GM18867 (cell line): ENCODE measurements at regions not wholly inside any gene's neighbourhood (a gene's known extent, or its start where the extent isn't known, plus 50 kb on each side); places are given as distances from the start of the nearest gene placed in this dataset.
"Not testable (repeated sequence)": the region's sequence is repeated elsewhere in the genome, so short reads cannot be mapped to it uniquely, and the experiment has no call there.

Source experiments
- ATAC-seq: cut with Tn5 transposase; IDR thresholded peaks from one replicate; pipeline ENCODE4 v1.9.1; 2021; ENCODE audit warnings: mild to moderate bottlenecking, moderate library complexity; ENCODE audit not compliant: unreplicated experiment

GRCh38 chr5:135143682-135144081 is 109.7 kb upstream of the PITX1 start:
- ATAC-seq, result not testable (repeated sequence)

DNA sequence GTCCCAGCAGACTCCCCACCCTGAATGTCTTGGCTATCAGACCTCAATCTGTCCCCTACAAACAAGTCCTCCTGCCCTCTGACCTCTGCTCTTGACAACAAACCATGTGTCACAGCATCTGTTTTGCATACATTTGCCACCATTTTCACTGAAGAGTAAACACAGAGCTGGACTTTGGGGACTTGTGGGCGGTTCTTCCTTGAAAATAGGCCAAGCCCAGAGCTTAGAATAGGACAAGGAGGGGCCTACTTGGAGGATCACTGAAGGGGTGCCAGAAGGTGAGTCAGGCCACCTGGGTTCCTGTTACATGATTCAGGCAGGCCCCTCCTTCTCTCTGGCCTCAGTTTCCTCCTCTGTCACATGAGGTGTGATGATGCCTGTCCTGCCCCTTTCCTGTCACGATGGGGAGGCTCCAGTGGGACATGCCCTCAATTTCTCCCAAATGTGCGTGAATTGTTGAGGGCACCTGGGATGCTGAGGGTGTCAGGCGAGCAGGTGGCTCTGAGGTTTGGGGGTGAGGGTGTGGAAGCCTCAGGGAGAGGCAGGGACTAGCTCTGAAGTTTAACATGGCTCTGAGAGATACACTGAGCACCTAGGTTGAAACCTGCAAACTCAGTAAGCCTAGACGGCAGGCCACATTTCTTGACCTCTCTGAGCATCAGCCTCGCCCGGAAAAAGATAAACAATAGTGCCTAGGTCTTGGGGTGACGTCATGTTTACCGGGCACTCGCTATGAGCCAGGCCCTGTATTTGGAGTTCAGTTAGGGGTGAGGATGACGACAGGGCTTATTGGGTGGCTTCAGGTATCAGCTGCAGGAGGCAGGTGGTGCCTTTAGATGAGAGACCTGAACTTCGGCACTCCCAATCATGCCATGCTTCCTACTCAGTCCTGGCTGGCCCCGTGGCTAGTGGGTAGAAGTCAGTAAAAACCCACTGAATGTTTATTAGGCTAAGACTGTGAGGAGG is 107.6 kb upstream of the PITX1 start:
- ATAC-seq, result no peak

GRCh38 chr5:135140446-135141204 is 106.6 kb upstream of the PITX1 start:
- no peak for ATAC-seq

DNA sequence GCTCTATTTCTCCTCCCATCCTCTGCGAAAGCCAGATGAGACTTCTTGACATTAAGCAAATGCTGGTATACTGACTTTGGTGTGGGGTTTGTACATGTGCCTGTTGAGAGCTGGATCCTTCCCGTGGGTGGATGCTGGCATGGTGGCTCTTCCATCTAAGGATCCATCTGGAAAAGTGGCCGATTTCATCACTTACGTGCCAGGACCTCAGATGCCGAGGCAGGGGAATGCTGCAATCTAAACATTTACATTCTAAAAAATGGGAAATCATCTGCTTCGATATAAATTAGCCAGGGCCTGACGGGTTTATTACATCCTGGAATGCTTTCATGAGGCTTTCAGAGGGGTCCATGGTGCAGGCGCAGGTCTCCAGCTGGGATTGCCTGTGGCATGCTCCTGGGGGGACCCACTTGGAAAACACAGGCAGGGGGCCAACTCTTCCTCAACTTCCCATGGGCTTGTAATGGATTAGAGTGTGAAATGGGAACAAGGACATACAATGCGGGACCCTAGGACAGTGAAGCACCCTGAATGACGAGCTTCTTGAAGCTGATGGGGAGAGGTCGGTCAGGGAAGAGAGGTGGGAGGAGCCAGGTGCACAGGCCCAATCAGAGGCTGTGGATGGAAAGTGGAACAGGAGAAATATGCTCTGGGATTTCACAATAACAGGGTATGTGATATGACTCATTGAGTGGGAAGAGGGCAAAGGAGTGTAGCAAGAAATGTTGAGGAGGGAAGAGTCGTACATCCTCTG is 105.5 kb upstream of the PITX1 start:
- ATAC-seq, result no peak

DNA sequence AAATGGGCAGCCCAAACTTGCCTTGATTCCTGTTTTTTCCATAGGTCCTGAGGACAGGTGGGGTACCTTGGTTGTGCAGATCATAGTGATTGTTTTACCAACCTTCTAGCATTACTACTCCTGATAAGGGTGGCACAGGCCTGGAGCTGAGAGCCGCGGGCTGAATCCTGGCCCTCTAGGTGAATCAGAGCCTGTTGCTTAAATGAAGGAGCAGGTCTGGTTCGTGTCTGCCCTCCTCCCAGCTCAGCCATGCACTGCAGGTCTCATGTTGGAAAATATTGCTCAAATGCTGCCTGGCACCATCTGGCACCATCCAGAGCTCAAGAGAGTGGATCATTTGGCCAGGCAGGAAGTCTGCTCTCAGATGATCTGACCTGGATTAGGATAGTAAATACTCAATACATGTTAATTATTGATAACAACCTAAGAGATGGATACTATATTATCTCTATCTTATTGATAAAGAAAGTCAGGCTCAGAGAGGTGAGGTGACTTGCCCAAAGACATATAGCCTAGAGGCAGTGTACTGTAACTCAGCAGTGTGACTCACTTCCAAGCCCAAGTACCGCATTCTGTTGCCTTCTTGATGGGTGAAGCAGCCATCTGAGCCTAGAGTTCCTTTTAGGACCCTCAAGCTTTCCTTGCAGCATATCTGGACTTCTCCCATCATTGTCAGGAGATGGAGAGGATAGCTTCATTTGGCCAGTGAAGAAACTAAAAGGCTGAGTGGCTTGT is 104.3 kb upstream of the PITX1 start:
- no peak for ATAC-seq

DNA sequence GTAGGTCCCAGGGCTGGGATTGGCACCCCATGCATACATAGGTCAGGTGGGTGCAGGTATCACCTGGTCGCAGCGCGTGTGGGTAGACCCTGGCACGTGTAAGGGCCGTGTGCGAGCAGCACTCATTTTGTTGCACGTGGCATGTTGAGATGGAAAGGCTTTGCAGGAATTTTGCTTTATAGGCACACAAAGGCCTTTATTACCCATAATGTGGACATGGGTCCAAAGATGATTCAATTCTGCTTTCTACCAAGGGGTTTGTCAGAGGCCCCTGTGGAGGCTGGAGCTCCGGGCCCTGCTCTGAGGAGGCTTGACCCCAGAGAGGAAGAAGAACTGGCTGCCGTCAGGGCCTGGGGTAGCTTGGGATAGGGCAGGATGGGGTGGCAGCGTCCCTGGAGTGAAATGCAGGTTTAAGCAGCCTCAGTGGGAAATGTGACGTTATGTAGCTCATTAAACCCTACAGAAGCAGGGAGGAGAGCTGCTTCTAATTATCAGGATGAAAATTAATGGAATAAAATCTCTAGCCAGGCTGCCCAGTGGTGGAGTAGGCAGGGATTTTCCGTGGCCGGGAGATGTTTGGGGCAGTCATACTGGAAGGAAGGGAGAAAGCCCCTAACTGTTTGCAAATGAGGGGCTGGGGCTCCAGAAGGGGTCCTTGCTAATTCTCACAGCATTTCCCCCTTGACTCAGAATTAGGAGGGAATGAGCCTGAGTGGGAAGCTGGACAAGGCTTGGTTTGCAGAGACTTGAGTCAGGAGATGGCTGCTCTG is 103.3 kb upstream of the PITX1 start:
- ATAC-seq, result no peak

- ATAC-seq, result no peak
Measured at GRCh38 chr5:135136546-135136945, 102.5 kb upstream of the PITX1 start.

DNA sequence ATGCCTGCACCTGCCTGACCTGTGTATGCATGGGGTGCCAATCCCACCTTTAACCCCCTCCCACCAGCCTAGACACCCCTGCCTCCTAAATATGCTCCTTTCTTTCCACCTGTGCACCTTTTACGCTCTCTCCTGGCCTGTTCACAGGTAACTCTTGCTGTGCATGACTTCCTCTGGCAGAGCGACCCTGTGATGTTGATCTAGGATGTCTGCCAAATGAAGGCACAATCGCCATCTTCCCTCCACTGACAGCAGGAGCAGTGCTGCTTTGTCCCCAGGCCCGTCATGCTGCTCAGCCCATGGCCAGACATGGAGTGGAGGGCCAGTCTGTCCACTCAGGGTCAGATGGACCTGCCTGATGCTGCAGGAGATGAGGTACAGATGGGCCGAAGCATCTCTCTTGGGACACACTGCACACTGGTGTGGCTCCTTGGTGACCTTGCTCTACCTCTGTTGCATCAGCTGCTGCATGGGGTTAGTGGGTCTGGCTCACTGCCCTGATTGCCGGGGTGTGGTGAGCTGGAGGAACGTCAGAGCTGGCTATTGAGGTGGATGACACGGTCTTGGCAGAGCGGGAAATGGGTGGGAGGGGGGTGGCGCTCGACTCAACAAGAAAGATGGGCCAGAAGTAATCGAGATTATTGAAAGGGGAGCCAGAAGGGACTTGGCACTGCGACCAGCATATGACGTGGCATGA is 101.7 kb upstream of the PITX1 start:
- ATAC-seq, result no peak

DNA sequence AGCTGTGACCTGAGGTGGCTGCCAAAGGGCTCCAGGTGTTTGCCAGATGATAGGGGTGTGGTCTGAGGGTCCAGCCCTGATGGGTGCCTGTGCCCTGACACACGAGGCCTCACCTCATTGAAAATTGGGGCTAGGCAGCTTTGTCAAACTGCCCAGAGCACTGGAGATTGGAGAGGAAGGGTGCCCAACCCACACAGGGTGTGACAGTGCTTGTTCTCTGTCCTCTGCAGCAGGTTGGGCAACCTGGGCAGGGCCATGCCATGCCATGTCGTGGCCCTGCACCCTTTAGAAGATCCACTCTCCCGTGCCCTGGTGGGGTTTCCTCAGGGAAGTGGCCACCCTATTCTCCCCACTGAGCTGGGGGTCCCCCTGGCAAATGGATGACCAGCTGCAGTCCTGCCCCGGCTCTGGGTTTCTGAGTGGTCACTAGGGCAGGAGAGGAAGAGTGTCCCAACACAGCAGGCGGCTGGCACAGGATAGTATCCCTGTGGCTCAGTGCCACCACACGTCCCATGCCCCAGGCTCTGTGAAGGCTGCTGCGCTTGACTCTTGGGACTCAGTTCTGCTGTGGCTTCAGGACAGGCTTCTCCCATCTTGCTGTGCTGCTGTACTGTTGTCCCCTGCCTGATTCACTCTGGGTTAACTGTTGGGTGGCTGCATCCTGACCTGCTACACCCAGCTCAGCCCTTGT is 100.8 kb upstream of the PITX1 start:
- no peak for ATAC-seq

DNA sequence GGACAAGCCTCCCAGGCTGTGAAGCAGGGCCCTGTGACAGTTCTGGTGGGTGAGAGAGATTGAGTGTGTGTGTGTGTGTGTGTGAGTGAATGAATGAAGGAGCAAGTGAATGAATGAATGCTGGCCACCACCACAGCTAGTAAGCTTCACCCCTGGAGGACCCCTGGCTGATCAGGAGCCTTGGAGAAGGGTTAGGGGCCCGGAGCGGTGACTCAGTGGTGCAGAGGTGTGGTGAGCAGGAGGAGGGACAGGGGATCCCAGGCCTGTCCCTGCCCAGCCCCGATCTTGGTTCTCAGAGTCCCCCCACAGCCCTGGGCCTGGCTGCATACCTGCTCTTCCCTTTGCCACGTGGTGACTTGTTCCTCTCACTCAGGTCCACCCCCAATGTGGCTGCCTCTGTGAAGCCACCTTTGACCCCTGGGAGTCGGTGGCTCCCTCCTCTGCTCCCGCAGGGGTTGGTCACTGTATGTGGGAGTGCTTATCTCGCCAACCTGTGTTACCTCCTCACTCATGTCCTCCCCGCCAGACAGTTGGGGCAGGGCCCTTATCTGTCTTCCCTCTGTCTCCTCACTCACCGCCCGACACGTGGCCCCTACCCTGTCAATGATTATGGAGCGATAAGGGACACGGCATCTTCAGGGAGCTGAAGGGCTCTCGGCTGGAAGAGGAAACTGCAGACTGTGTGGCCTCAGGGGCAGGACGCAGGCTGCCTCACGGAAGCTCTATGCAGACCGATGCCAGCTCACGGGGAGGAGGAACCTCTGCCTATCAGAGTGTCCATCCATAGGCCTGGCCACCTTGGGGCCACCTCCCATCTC is 99.9 kb upstream of the PITX1 start:
- no peak for ATAC-seq

- no peak for ATAC-seq
Measured at GRCh38 chr5:135133181-135133580, 99.2 kb upstream of the PITX1 start.

- ATAC-seq, result no peak
Measured at GRCh38 chr5:135131801-135132680, 98.0 kb upstream of the PITX1 start.

- no peak for ATAC-seq
Measured at GRCh38 chr5:135130261-135131215, 96.5 kb upstream of the PITX1 start.

GRCh38 chr5:135129307-135129706 is 95.3 kb upstream of the PITX1 start:
- ATAC-seq, result no peak

- no peak for ATAC-seq
Measured at GRCh38 chr5:135128361-135128760, 94.3 kb upstream of the PITX1 start.
